Neuronal stem cell (in vitro differentiated cells): ENCODE measurements at regions not wholly inside any gene's neighbourhood (a gene's known extent, or its start where the extent isn't known, plus 50 kb on each side); places are given as distances from the start of the nearest gene placed in this dataset.

Experiments used
- DNase-seq: peaks from one replicate; pipeline ENCODE4 v3.0.0-alpha.2; 2013; ENCODE audit warnings: low spot score
- H2AFZ ChIP-seq: one replicate; pipeline ENCODE4 v1.6.1; 2013; ENCODE audit warnings: mild to moderate bottlenecking, low read length, inconsistent platforms
- H2AK5ac ChIP-seq: 2 replicates; pipeline ENCODE4 v1.6.1; 2013; ENCODE audit warnings: low read depth, mild to moderate bottlenecking, inconsistent platforms, low read length, moderate library complexity, mixed read lengths
- H2BK120ac ChIP-seq: 2 replicates; pipeline ENCODE4 v1.6.1; 2013; ENCODE audit warnings: low read depth, mild to moderate bottlenecking, inconsistent platforms, low read length, moderate library complexity, mixed read lengths
- H2BK12ac ChIP-seq: one replicate; pipeline ENCODE4 v1.6.1; 2013; ENCODE audit warnings: low read length, inconsistent platforms
- H2BK15ac ChIP-seq: 2 replicates; pipeline ENCODE4 v1.6.1; 2013; ENCODE audit warnings: mild to moderate bottlenecking, low read length, inconsistent platforms, mixed read lengths
- H2BK5ac ChIP-seq: one replicate; pipeline ENCODE4 v1.6.1; 2013; ENCODE audit warnings: inconsistent platforms, mild to moderate bottlenecking, low read length, moderate library complexity
- H3K14ac ChIP-seq: one replicate; pipeline ENCODE4 v1.6.1; 2013; ENCODE audit warnings: low read length, inconsistent platforms
- H3K18ac ChIP-seq: 2 replicates; pipeline ENCODE4 v1.6.1; 2013; ENCODE audit warnings: low read length, inconsistent platforms
- H3K23ac ChIP-seq: 2 replicates; pipeline ENCODE4 v1.6.1; 2013; ENCODE audit warnings: low read depth, mild to moderate bottlenecking, mixed read lengths, low read length, inconsistent platforms; ENCODE audit not compliant: poor library complexity
- H3K27ac ChIP-seq: replicated peaks from 3 replicates; pipeline ENCODE4 v1.5.1; 2013; ENCODE audit warnings: low read length, inconsistent platforms
- H3K27me3 ChIP-seq, 3 experiments: 2 replicates each; pipeline ENCODE4 v1.6.1; 2013; ENCODE audit warnings: low read length in 3 of 3, mild to moderate bottlenecking in 2 of 3, inconsistent platforms in 1 of 3, low read depth in 1 of 3, mixed read lengths in 1 of 3, moderate library complexity in 1 of 3; ENCODE audit not compliant: control insufficient read depth in 3 of 3, insufficient read depth in 3 of 3
- H3K36me3 ChIP-seq, 2 donors: replicated peaks in 1 of 2; 2 replicates each; pipeline ENCODE4 v1.6.1; 2013; ENCODE audit warnings: low read length in 2 of 2; ENCODE audit not compliant: control insufficient read depth in 2 of 2, insufficient read depth in 2 of 2
- H3K4ac ChIP-seq: 2 replicates; pipeline ENCODE4 v1.6.1; 2013; ENCODE audit warnings: inconsistent platforms, mild to moderate bottlenecking, low read length, moderate library complexity
- H3K4me1 ChIP-seq, 2 donors: 1 replicate in 1 of 2; 2 replicates in 1 of 2; pipeline ENCODE4 v1.6.1; 2013; ENCODE audit warnings: low read length in 2 of 2, low read depth in 1 of 2; ENCODE audit not compliant: control insufficient read depth in 2 of 2, insufficient read depth in 1 of 2
- H3K4me2 ChIP-seq: one replicate; pipeline ENCODE4 v1.6.1; 2013; ENCODE audit warnings: mild to moderate bottlenecking, low read length, inconsistent platforms; ENCODE audit not compliant: insufficient read depth, poor library complexity, severe bottlenecking
- H3K4me3 ChIP-seq, 2 donors: 2 replicates each; pipeline ENCODE4 v1.5.1; 2013; ENCODE audit warnings: low read length in 2 of 2, mild to moderate bottlenecking in 2 of 2, inconsistent platforms in 1 of 2, moderate library complexity in 1 of 2
- H3K79me1 ChIP-seq: one replicate; pipeline ENCODE4 v1.6.1; 2013; ENCODE audit warnings: low read depth, mild to moderate bottlenecking, inconsistent platforms, low read length, moderate library complexity
- H3K9ac ChIP-seq: one replicate; pipeline ENCODE4 v1.6.1; 2013; ENCODE audit warnings: mild to moderate bottlenecking, low read depth, low read length, inconsistent platforms; ENCODE audit not compliant: poor library complexity
- H3K9me3 ChIP-seq, 2 donors: replicated peaks in 1 of 2; 2 replicates each; pipeline versions ENCODE3 to v1.6.1; 2013; ENCODE audit warnings: low read length in 2 of 2, mild to moderate bottlenecking in 2 of 2, inconsistent platforms in 1 of 2, low read depth in 1 of 2, mixed read lengths in 1 of 2, moderate library complexity in 1 of 2; ENCODE audit not compliant: control insufficient read depth in 2 of 2, insufficient read depth in 1 of 2
- H4K8ac ChIP-seq: one replicate; pipeline ENCODE4 v1.6.1; 2013; ENCODE audit warnings: low read depth, mild to moderate bottlenecking, inconsistent platforms, low read length, moderate library complexity
- H4K91ac ChIP-seq: one replicate; pipeline ENCODE4 v1.6.1; 2013; ENCODE audit warnings: low read length, low read depth, mild to moderate bottlenecking, inconsistent platforms; ENCODE audit not compliant: poor library complexity
- WGBS, 2 donors: extraction: QIAGEN DNeasy Blood & Tissue Kit; methylation state at CpG; one replicate each; pipeline ENCODE4 v1.1.7; 2013; ENCODE audit warnings: missing lambda C conversion rate in 2 of 2, mixed read lengths in 1 of 2; ENCODE audit not compliant: insufficient read length in 2 of 2, insufficient replicate concordance in 1 of 2; ENCODE audit errors: extremely low coverage in 2 of 2; 5-methylcytosine and 5-hydroxymethylcytosine counted together

DNA sequence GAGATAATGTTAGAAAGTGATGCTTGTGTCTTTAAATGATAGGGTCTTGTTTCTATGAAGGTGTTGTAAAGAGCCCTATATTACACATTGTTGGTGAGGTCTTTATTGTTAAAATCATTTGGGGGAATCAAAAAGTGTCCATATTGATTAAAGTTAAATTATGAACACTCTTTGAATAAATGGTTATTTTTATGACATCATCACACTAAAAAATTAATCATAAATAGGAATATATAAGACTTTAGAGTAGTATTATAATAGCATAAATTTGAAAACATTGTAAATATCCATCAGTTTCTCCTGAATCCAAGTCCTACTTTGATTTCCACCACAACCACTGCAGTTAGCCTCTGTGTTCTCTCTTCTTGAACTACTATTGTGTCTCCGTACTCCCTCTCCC is 136.3 kb downstream of the HTR1A start:
- no peak overlapping the region for H3K14ac ChIP-seq
- no peak overlapping the region for H4K91ac ChIP-seq
- H3K9ac ChIP-seq, result no peak overlapping the region
- no peaks in the 10 kb centered on the region for H3K9me3 ChIP-seq
- no peak overlapping the region for H2AFZ ChIP-seq
- DNase-seq, result no peak
- no peak overlapping the region for H3K18ac ChIP-seq
- no peak overlapping the region for H4K8ac ChIP-seq
- no peak overlapping the region for H3K4me3 ChIP-seq
- H2BK5ac ChIP-seq, result no peak overlapping the region
- H3K4me2 ChIP-seq, result no peak overlapping the region
- no peak overlapping the region for H3K23ac ChIP-seq
- no peaks in the 10 kb centered on the region for H3K79me1 ChIP-seq
- no peak overlapping the region for H2BK12ac ChIP-seq
- H2BK15ac ChIP-seq, result no peak overlapping the region
- no peaks in the 10 kb centered on the region for H3K4me1 ChIP-seq
- H3K27ac ChIP-seq, result no peak overlapping the region
- no CpG with 5 or more reads among the region's 1 CpG for WGBS, 2 donors
- H3K27me3 ChIP-seq, result no peaks in the 10 kb centered on the region
- no peak overlapping the region for H3K4ac ChIP-seq
- no peak overlapping the region for H2BK120ac ChIP-seq
- no peaks in the 10 kb centered on the region for H3K36me3 ChIP-seq
- no peak overlapping the region for H2AK5ac ChIP-seq

DNA sequence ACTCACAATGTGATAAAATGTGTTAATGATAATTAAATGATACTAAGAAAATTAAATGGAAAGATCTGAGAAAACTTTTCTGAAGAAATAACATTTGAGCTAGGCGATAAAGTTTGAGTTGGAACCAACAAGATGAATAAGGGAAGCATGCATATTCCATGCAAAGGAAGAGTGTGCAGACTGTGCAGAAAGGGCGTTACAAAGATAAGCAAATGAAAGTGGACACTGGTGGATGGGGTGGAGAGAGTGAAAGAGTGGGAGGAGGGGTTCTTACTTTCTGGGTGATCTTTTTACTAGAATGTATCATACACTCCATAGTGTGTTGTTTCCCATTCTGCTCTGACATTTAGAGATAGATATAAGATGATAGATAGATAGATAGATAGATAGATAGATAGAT is 138.7 kb downstream of the HTR1A start:
- Histone ChIP-seq H2BK15ac (no peak overlapping the region), H3K18ac (no peak overlapping the region), H2BK12ac (no peak overlapping the region), H3K4ac (no peak overlapping the region), H3K9me3 (no peaks in the 10 kb centered on the region), H3K4me3 (no peak overlapping the region), H2AK5ac (no peak overlapping the region), H3K4me1 (no peaks in the 10 kb centered on the region), H4K91ac (no peak overlapping the region), H2AFZ (no peak overlapping the region), H2BK120ac (no peak overlapping the region), H3K14ac (no peak overlapping the region), H3K23ac (no peak overlapping the region), H3K9ac (no peak overlapping the region), H3K4me2 (no peak overlapping the region), H2BK5ac (no peak overlapping the region), H3K79me1 (no peaks in the 10 kb centered on the region), H3K36me3 (no peaks in the 10 kb centered on the region), H3K27ac (no peak overlapping the region), H4K8ac (no peak overlapping the region), H3K27me3 (no peaks in the 10 kb centered on the region)
- WGBS, 2 donors, result no CpG with 5 or more reads among the region's 2 CpGs
- DNase-seq, result no peak

DNA sequence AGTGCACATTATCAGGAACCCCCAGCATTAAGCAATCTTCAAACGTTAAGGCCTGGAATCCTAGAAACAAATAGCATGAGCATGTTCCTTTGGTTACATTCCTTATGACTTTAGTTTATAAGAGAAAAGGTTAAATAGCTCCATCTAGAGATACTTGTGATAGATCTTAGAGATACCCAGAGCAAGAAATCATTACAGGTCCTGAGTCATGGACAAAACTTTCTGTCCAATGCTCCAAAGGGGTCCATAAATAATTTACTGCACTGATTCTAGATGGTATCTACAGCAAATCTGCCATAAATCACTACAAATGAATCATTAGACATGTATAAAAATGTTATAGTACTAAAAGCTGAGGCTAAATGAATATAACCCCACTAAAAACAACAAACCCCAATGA is 139.6 kb downstream of the HTR1A start:
- H3K27ac ChIP-seq, result no peak overlapping the region
- no peak overlapping the region for H2BK15ac ChIP-seq
- H3K9ac ChIP-seq, result no peak overlapping the region
- H2BK12ac ChIP-seq, result no peak overlapping the region
- H2AK5ac ChIP-seq, result no peak overlapping the region
- H3K27me3 ChIP-seq, result no peaks in the 10 kb centered on the region
- H3K4ac ChIP-seq, result no peak overlapping the region
- H3K36me3 ChIP-seq, result no peaks in the 10 kb centered on the region
- no peak overlapping the region for H3K14ac ChIP-seq
- no peak overlapping the region for H2BK5ac ChIP-seq
- no peak overlapping the region for H4K91ac ChIP-seq
- H3K4me1 ChIP-seq, result no peaks in the 10 kb centered on the region
- H2AFZ ChIP-seq, result no peak overlapping the region
- no peak overlapping the region for H3K23ac ChIP-seq
- H3K4me3 ChIP-seq, result no peak overlapping the region
- no peaks in the 10 kb centered on the region for H3K79me1 ChIP-seq
- DNase-seq, result no peak
- H4K8ac ChIP-seq, result no peak overlapping the region
- WGBS, 2 donors, result no CpG with 5 or more reads among the region's 1 CpG
- H3K4me2 ChIP-seq, result no peak overlapping the region
- H3K18ac ChIP-seq, result no peak overlapping the region
- H2BK120ac ChIP-seq, result no peak overlapping the region
- H3K9me3 ChIP-seq, result no peaks in the 10 kb centered on the region

DNA sequence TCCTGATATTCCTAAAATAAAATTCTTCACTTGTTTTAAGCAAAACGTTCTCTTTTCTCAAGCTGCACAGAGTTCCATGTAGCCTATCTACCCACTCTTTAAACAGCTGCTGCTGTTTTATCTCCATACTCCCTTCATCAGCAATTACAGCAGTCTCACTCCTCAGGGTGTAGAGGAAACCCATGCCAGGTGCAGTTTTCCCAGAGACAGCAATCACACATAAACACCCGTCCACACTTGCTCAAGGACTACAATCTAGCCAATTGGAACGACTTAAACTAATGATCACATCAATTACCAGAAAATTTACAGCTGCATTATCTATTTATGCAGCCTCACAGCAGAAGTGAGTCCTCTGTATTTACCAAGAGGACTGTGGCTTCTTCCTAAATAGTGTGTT is 141.7 kb downstream of the HTR1A start:
- Histone ChIP-seq H3K4me3 (no peak overlapping the region), H3K18ac (no peak overlapping the region), H4K91ac (no peak overlapping the region), H2BK120ac (no peak overlapping the region), H3K79me1 (no peaks in the 10 kb centered on the region), H2BK15ac (no peak overlapping the region), H2AK5ac (no peak overlapping the region), H3K14ac (no peak overlapping the region), H2AFZ (no peak overlapping the region), H2BK5ac (no peak overlapping the region), H4K8ac (no peak overlapping the region), H2BK12ac (no peak overlapping the region), H3K4me2 (no peak overlapping the region), H3K27ac (no peak overlapping the region), H3K9me3 (no peaks in the 10 kb centered on the region), H3K9ac (no peak overlapping the region), H3K23ac (no peak overlapping the region), H3K4ac (no peak overlapping the region), H3K36me3 (no peaks in the 10 kb centered on the region), H3K4me1 (no peaks in the 10 kb centered on the region), H3K27me3 (no peaks in the 10 kb centered on the region)
- WGBS, 2 donors, result no CpG with 5 or more reads among the region's 3 CpGs
- DNase-seq, result no peak
